Esophagus squamous epithelium (tissue), 5 donors: ENCODE measurements at regions not wholly inside any gene's neighbourhood (a gene's known extent, or its start where the extent isn't known, plus 50 kb on each side); places are given as distances from the start of the nearest gene placed in this dataset.

Experiments
- DNase-seq: peaks from one replicate; lab custom pipeline; 2025; lab: John Stamatoyannopoulos, UW
- H3K27ac ChIP-seq, 4 donors: fragments of 200-600 bp; sonication (generic); one replicate each; pipeline ENCODE4 v1.5.1; 2016 to 2019; ENCODE audit warnings: mild to moderate bottlenecking in 1 of 4
- H3K27me3 ChIP-seq, 4 donors: fragments of 200-600 bp; sonication (generic); 1 replicate in 3 of 4; 2 replicates in 1 of 4; pipeline versions ENCODE4 v1.5.1 to v1.6.0; 2017 to 2021; ENCODE audit warnings: antibody characterized with exemption in 1 of 4
- H3K36me3 ChIP-seq, 3 donors: fragments of 200-600 bp; sonication (generic); one replicate each; pipeline ENCODE4 v1.5.1; 2016 to 2019
- H3K4me1 ChIP-seq, 3 donors: fragments of 200-600 bp; sonication (generic); one replicate each; pipeline ENCODE4 v1.5.1; 2017 to 2019
- H3K4me3 ChIP-seq, 4 donors: fragments of 200-600 bp; sonication (generic); 1 replicate in 3 of 4; 2 replicates in 1 of 4; pipeline ENCODE4 v1.5.1; 2016 to 2019; ENCODE audit warnings: mild to moderate bottlenecking in 2 of 4, moderate library complexity in 1 of 4
- H3K9me3 ChIP-seq, 3 donors: fragments of 200-600 bp; sonication (generic); one replicate each; pipeline ENCODE4 v1.5.1; 2016 to 2019
- CTCF ChIP-seq, 6 experiments: fragments of 450-650 bp in 4 of 6; fragments of 200-600 bp in 2 of 6; sonication (generic) in 2 of 6; IDR thresholded peaks; one replicate each; pipeline ENCODE4 v1.5.1; 2016 to 2019; ENCODE audit warnings: antibody characterized with exemption in 6 of 6, mild to moderate bottlenecking in 4 of 6, moderate library complexity in 4 of 6
- POLR2A ChIP-seq, 4 donors: fragments of 450-650 bp; IDR thresholded peaks; one replicate each; pipeline ENCODE4 v1.6.1; 2017; ENCODE audit warnings: antibody characterized with exemption in 4 of 4, mild to moderate bottlenecking in 4 of 4, moderate library complexity in 3 of 4
- WGBS, 2 donors: methylation state at CpG; one replicate each; pipeline ENCODE4 v1.1.5; 2018; 5-methylcytosine and 5-hydroxymethylcytosine counted together
- intact Hi-C: fragments of 100-400 bp; cut with DNase I; formaldehyde crosslinking; loops from one replicate; pipeline ENCODE4 v1.15.0; 2022
- donor health status: DM: yes; HTN: yes; CAD: no.

GRCh38 chr2:67561457-67561965 lies 164.4 kb downstream of the ETAA1 start:
- no peak for DNase-seq
- intact Hi-C loops, result no loop called here
- TF ChIP-seq POLR2A (IDR thresholded peaks at IDR 0.05) (no peak), CTCF (IDR thresholded peaks at IDR 0.05) (no peak)
- Histone ChIP-seq H3K4me3 (no peak overlapping the region), H3K4me1 (peaks cover 0 to 5% (median 0%) of the 10 kb centered on the region in 3 donors), H3K27me3 (no peaks in the 10 kb centered on the region), H3K9me3 (no peaks in the 10 kb centered on the region), H3K27ac (no peak overlapping the region), H3K36me3 (no peaks in the 10 kb centered on the region)
- WGBS, 2 donors, result 42 to 44% methylated on average over 8 of the region's 8 CpGs

- DNase-seq, result no peak
- Histone ChIP-seq H3K4me1 (peaks cover 0 to 5% (median 0%) of the 10 kb centered on the region in 3 donors), H3K4me3 (no peak overlapping the region), H3K27me3 (no peaks in the 10 kb centered on the region), H3K9me3 (no peaks in the 10 kb centered on the region), H3K36me3 (no peaks in the 10 kb centered on the region), H3K27ac (no peak overlapping the region)
- TF ChIP-seq CTCF (IDR thresholded peaks at IDR 0.05), result no peak
- TF ChIP-seq POLR2A (IDR thresholded peaks at IDR 0.05), result no peak
- intact Hi-C loops, result no loop called here
- WGBS, 2 donors, result 42 to 51% methylated on average over 2 to 3 of the region's 3 CpGs
These were observed 166.9 kb downstream of the ETAA1 start for GRCh38 chr2:67564076-67564475.

GRCh38 chr2:67564626-67565025 lies 167.5 kb downstream of the ETAA1 start:
- H3K27me3 ChIP-seq, result no peaks in the 10 kb centered on the region
- H3K4me3 ChIP-seq, result no peak overlapping the region
- no peak for DNase-seq
- H3K4me1 ChIP-seq, result peaks cover 0 to 5% (median 0%) of the 10 kb centered on the region in 3 donors
- intact Hi-C loops, result no loop called here
- no peaks in the 10 kb centered on the region for H3K9me3 ChIP-seq
- no peaks in the 10 kb centered on the region for H3K36me3 ChIP-seq
- no peak overlapping the region for H3K27ac ChIP-seq
- WGBS, 2 donors, result 78 to 90% methylated on average over 3 of the region's 3 CpGs
- TF ChIP-seq POLR2A (IDR thresholded peaks at IDR 0.05), result no peak
- no peak for TF ChIP-seq CTCF (IDR thresholded peaks at IDR 0.05)

GRCh38 chr2:67565262-67565661 lies 168.1 kb downstream of the ETAA1 start:
- no peak for DNase-seq
- intact Hi-C loops, result no loop called here
- no peaks in the 10 kb centered on the region for H3K27me3 ChIP-seq
- H3K4me1 ChIP-seq, result peaks cover 0 to 5% (median 0%) of the 10 kb centered on the region in 3 donors
- TF ChIP-seq CTCF (IDR thresholded peaks at IDR 0.05), result no peak
- TF ChIP-seq POLR2A (IDR thresholded peaks at IDR 0.05), result no peak
- H3K4me3 ChIP-seq, result no peak overlapping the region
- H3K9me3 ChIP-seq, result no peaks in the 10 kb centered on the region
- no peak overlapping the region for H3K27ac ChIP-seq
- no peaks in the 10 kb centered on the region for H3K36me3 ChIP-seq

GRCh38 chr2:67565761-67566160 lies 168.6 kb downstream of the ETAA1 start:
- no peaks in the 10 kb centered on the region for H3K36me3 ChIP-seq
- H3K4me1 ChIP-seq, result peaks cover 0 to 5% (median 0%) of the 10 kb centered on the region in 3 donors
- no peaks in the 10 kb centered on the region for H3K27me3 ChIP-seq
- DNase-seq, result no peak
- 53 to 55% methylated on average over 6 of the region's 6 CpGs for WGBS, 2 donors
- TF ChIP-seq CTCF (IDR thresholded peaks at IDR 0.05), result no peak
- TF ChIP-seq POLR2A (IDR thresholded peaks at IDR 0.05), result no peak
- H3K27ac ChIP-seq, result no peak overlapping the region
- intact Hi-C loops, result no loop called here
- H3K9me3 ChIP-seq, result no peaks in the 10 kb centered on the region
- H3K4me3 ChIP-seq, result no peak overlapping the region
